MM.1S (cell line): ENCODE measurements at regions not wholly inside any gene's neighbourhood (a gene's known extent, or its start where the extent isn't known, plus 50 kb on each side); places are given as distances from the start of the nearest gene placed in this dataset.

Experiments used
- EZH2 ChIP-seq: fragments of 300-600 bp; sonication (generic); optimal IDR thresholded peaks from 2 replicates; pipeline ENCODE3; 2017; ENCODE audit warnings: low read depth, mild to moderate bottlenecking, antibody characterized with exemption, low read length, mixed read lengths
- EZH2phosphoT487 ChIP-seq: fragments of 300-600 bp; sonication (generic); IDR thresholded peaks from 2 replicates; pipeline ENCODE4 v1.6.1; 2018; ENCODE audit warnings: antibody characterized with exemption, low read length
- TF ChIP-seq, protein P1 (sequence below): fragments of 300-600 bp; sonication (generic); IDR thresholded peaks from 2 replicates; pipeline ENCODE4 v1.5.1; 2016; ENCODE audit warnings: antibody characterized with exemption, low read length, mixed read lengths

- TF ChIP-seq, protein P1, sequence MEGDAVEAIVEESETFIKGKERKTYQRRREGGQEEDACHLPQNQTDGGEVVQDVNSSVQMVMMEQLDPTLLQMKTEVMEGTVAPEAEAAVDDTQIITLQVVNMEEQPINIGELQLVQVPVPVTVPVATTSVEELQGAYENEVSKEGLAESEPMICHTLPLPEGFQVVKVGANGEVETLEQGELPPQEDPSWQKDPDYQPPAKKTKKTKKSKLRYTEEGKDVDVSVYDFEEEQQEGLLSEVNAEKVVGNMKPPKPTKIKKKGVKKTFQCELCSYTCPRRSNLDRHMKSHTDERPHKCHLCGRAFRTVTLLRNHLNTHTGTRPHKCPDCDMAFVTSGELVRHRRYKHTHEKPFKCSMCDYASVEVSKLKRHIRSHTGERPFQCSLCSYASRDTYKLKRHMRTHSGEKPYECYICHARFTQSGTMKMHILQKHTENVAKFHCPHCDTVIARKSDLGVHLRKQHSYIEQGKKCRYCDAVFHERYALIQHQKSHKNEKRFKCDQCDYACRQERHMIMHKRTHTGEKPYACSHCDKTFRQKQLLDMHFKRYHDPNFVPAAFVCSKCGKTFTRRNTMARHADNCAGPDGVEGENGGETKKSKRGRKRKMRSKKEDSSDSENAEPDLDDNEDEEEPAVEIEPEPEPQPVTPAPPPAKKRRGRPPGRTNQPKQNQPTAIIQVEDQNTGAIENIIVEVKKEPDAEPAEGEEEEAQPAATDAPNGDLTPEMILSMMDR, result no peak
- TF ChIP-seq EZH2, result no peak
- TF ChIP-seq EZH2phosphoT487, result no peak
Observed at GRCh38 chr18:60017371-60017770, 117.6 kb downstream of the PMAIP1 start.
